HG03045 (cell line): ENCODE measurements at regions not wholly inside any gene's neighbourhood (a gene's known extent, or its start where the extent isn't known, plus 50 kb on each side); places are given as distances from the start of the nearest gene placed in this dataset.

Experiments
- ATAC-seq: cut with Tn5 transposase; IDR thresholded peaks from one replicate; pipeline ENCODE4 v1.9.1; 2021; ENCODE audit warnings: mild to moderate bottlenecking, moderate library complexity; ENCODE audit not compliant: unreplicated experiment

- ATAC-seq, result no peak
These were observed 612.8 kb downstream of the ZPLD1 start for GRCh38 chr3:103047640-103048039.

- no peak for ATAC-seq
These were observed 613.4 kb downstream of the ZPLD1 start for GRCh38 chr3:103048068-103048722.

DNA sequence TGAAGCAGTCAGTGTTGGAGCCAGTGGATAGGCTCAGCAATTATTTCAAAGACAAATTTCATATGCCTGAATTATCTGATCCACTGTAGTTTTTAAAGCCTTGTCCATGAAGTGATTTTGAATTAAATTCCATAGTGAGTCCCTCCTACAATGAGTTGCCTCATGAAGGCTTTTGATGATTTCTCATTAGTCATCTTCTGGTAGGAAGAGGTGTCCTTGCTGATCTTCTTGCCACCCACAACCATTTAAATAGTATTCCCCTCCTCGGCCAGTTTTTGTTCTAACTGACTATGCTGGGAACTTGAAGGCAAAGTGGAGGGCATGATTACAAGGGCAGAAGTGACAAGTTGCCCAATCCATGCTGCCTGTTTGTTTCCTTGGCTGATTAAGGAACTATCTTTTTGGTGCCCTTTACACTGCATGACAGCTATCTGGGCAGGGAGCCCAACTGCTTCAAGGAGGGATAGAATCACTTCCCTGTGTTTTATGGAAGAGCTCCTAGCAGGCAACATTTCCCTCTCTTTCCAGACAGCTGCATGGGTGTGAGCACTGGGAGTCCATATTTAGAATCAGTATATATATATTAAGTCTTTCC is 617.5 kb downstream of the ZPLD1 start:
- ATAC-seq, result no peak

DNA sequence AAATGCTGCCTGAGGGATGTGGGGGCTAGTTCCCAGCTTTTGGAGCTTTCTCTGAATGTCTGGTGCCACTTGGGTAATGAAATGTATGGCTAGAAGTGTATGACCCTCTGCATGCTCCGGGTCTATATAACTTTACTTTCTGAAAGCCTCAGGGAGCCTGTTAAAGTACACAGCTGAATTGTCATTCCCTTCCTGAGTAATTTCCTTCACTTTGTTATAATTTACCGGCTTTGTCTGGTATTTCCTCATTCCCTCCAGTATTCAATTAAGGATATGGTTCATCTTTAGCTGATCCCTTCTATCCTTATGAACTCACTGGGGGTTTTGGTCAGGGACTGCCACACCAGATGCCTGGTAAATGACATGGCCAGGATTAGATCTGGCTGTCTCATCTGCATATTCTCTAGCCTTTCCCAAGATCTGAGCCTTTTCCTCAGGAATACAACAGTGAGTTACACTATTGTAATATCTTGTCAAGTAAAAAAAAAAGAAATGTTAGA is 620.3 kb downstream of the ZPLD1 start:
- no peak for ATAC-seq

- ATAC-seq, result no peak
These were observed 621.7 kb downstream of the ZPLD1 start for GRCh38 chr3:103056542-103056941.

GRCh38 chr3:103057003-103057402 is 622.2 kb downstream of the ZPLD1 start:
- ATAC-seq, result no peak

DNA sequence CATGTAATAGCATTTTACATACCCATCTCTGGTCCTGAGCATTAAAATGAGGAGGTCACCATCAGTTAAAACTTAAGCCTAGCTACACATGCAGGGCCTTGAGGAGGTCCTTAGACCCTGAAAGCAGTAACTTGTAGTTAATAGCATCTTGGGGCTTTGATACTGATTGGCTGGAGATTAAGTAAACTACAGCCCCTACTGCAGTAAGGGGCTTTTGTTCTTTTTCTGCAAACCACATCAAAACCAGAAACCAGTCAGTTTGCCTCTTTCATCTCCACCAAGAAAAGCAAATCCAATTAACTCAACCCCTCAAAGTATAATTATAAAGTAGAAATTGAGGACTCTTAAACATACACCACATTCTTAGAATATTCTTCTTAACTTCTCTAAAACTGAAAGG is 622.7 kb downstream of the ZPLD1 start:
- no peak for ATAC-seq

- ATAC-seq, result no peak
These were observed 624.6 kb downstream of the ZPLD1 start for GRCh38 chr3:103059432-103059831.

- no peak for ATAC-seq
These were observed 625.4 kb downstream of the ZPLD1 start for GRCh38 chr3:103060242-103060641.

GRCh38 chr3:103067963-103068362 is 633.1 kb downstream of the ZPLD1 start:
- ATAC-seq, result no peak

- no peak for ATAC-seq
These were observed 640.5 kb downstream of the ZPLD1 start for GRCh38 chr3:103075282-103075681.

GRCh38 chr3:103077910-103078309 is 643.1 kb downstream of the ZPLD1 start:
- no peak for ATAC-seq

DNA sequence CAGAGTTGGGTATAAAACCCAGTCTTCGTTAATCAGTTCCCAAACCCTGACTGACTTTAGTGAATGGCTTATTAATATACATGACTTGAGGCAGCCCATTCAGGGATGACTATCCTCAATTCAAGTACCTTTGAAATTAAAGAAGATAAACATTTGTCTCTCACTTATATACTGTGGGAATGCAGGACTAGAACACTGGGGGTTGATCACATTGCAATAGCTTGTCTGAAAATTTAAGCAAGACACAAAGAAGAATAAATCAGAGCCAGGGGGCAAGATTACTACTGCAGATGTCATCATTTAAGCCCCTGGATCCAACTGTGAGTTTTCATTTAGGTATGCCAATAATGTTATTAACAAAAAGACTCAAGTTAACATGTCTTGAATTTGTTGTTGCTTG is 647.7 kb downstream of the ZPLD1 start:
- no peak for ATAC-seq

- no peak for ATAC-seq
These were observed 649.2 kb downstream of the ZPLD1 start for GRCh38 chr3:103083848-103084631.

GRCh38 chr3:103085465-103085864 is 650.6 kb downstream of the ZPLD1 start:
- no peak for ATAC-seq

GRCh38 chr3:103089758-103090157 is 654.9 kb downstream of the ZPLD1 start:
- ATAC-seq, result no peak

DNA sequence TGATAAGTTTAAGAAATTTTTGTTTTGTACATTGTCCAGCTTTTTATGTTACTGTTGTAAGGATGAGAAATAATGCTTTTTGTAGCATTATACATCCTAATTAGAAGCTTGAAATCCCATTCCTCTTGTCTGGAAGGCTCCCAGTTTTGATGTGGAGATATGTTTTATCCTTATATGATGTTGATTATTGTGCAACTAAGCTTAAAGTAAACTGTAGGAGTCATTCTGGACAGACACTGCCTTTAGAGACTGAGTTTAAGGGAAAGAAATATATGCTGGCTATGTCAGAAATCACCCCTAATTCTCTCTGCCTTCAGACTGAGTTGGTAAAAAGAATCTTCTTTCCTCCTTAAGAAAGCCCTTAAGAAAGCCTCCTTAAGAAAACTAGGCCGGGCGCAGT is 670.4 kb downstream of the ZPLD1 start:
- ATAC-seq, result no peak

DNA sequence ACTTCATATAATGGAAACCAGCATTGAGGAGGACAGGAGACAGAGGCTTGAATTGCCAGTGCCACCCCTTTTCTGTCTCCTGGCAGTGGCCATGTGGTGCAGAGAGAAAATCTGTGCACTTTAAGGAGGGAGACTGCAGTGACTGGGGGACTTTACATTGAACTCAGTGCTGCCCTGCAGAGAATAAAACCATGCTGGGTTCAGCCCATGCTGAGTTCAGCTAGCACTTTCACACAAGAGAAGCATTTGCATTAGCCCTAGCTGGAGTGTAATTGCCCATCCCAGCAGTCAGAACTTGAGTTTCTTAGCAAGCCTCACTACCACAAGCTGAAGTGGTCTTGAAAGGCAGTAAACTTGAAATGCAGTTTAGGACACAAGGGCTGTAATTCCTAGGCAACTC is 677.5 kb downstream of the ZPLD1 start:
- ATAC-seq, result no peak

DNA sequence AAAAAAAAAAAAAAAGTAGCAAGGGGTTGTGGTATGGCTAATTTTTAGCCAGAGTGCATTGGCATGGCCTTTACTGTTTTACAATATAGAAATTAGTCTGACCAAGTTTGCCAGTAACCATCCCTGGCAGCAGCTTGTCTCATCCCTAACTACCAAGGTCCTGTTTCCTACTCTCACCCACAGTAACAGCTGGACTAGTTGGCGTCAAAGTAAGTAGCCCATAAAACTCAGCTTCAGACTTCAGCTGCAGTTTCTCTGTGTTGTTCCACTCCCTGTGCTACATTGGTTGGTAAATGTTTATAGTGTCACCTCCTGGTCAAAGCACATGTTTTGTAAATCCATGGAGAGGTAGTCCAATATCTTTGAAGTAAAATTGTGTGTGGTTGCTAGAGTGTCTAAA is 691.3 kb downstream of the ZPLD1 start:
- no peak for ATAC-seq

DNA sequence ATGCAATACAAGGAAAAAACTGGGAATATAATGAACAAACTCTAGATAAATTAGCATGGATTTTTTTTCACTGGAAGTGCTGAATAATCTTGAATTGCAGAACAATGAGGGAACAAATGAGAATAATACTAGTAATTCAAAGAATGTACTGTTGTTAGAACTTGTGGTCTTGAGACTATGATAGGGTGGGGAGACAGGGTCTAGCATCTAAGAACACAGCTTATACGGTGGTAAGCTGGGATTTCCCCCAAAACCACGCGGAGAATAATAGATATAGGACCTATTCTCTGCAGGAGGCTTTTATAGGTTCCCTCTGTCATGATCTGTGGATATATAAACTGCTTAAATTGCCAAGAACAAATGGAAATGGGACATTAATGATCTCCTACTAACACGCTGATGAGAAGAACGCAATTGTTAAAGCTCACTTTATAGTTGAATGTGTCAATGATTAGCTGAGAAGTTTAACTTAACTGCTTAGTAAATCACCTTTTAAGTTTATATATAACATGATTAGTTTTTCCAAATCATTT is 692.3 kb downstream of the ZPLD1 start:
- no peak for ATAC-seq

DNA sequence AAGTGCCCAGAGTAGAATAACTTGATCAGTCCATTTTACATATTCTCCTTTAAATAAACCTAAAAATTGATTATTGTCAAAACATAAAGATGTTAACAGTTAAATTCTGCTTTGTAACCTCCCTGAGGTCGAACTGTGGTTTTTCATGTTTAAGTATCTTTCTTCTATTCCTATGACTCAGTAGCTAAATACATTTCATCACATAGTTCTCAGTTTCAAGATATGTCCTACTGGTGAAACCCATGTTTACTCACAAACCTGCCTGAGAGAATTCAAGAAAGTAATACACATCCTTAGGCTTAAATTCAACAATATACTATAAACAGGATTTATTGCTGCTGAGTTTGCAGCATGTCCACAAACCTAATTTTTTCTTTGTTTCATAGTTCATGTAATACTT is 692.9 kb downstream of the ZPLD1 start:
- ATAC-seq, result peak; percentile 76
